ENCODE measurements at regions not wholly inside any gene's neighbourhood (a gene's known extent, or its start where the extent isn't known, plus 50 kb on each side); places are given as distances from the start of the nearest gene placed in this dataset.
A peak's percentile ranks its signal among the peaks of the same experiment; 100 is the strongest.

GRCh38 chr2:206392118-206392517, 51.2 kb upstream of the ADAM23 start:
- Histone ChIP-seq H3K4me3 (ENCODE audit: low read length) (no peak overlapping the region), H3K27me3 (replicated peaks; ENCODE audit: control insufficient read depth, insufficient read depth, low read length) (no peaks in the 10 kb centered on the region), H3K9me3 (ENCODE audit: control insufficient read depth, low read length) (peaks cover 3% of the 10 kb centered on the region), H3K9ac (ENCODE audit: low read length) (no peak overlapping the region), H3K4me1 (ENCODE audit: control insufficient read depth, insufficient read depth, low read length) (no peaks in the 10 kb centered on the region), H3K36me3 (ENCODE audit: control insufficient read depth, insufficient read depth, low read length, severe bottlenecking) (no peaks in the 10 kb centered on the region)
- DNase-seq (ENCODE audit: low read depth) = peak; percentile 73

Measured in adipocyte (in vitro differentiated cells).